ENCODE measurements at regions not wholly inside any gene's neighbourhood (a gene's known extent, or its start where the extent isn't known, plus 50 kb on each side); places are given as distances from the start of the nearest gene placed in this dataset.
"Not testable (repeated sequence)": the region's sequence is repeated elsewhere in the genome, so short reads cannot be mapped to it uniquely, and the experiment has no call there.

DNA sequence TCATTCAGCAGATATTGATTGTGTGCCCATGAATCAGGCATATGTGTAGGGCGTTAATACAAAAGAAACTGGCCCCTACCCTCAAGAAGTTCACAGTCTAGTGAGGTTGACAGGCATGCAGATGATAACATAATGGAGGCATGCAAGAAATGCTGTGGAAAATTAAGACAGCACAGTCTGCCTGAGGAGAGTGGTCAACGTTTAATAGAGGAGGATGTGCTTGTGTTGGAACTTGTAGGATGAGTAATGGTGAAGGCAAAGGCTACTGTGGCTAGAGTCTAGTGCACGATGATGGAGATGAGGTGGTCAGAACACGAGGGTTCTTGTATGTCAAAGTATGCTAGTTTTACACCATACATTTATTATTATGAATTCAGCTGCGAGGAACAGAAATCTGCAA lies 295.7 kb downstream of the SOX2 start:
- in situ Hi-C loops (cut with HindIII; ENCODE audit: low pct_unique_long_range_greater_than_20kb, low sequenced_read_pairs): no loop called here
- DNase-seq (ENCODE audit: low read depth, low spot score): no peak

- in situ Hi-C loops (cut with HindIII; ENCODE audit: low pct_unique_long_range_greater_than_20kb, low sequenced_read_pairs): no loop called here
- DNase-seq (ENCODE audit: low read depth, low spot score): no peak
These were observed 306.6 kb downstream of the SOX2 start for GRCh38 chr3:182018361-182018760.

DNA sequence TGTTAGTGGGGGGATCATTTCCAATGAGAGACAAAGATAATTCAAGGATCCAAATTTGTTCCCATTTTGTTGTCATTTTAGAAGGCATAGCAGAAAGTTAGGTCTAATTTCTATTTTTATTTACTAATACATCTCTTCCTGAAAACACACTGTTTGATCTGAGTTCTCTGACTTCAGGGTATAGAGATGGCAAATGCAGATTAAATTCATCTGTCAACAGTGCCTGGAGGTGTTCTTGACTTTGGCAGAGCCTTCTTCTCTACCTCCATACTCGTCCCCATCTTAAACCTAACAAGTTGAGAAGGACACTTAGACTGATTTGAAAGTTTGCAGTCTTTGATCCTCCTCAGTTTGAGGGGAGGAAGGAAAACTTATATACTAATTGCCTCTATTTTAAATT lies 308.2 kb downstream of the SOX2 start:
- DNase-seq (ENCODE audit: low read depth, low spot score): no peak
- in situ Hi-C loops (cut with HindIII; ENCODE audit: low pct_unique_long_range_greater_than_20kb, low sequenced_read_pairs): no loop called here

- no peak for DNase-seq (ENCODE audit: low read depth, low spot score)
- in situ Hi-C loops (cut with HindIII; ENCODE audit: low pct_unique_long_range_greater_than_20kb, low sequenced_read_pairs): no loop called here
These were observed 312.1 kb downstream of the SOX2 start for GRCh38 chr3:182023843-182024242.

- in situ Hi-C loops (cut with HindIII; ENCODE audit: low pct_unique_long_range_greater_than_20kb, low sequenced_read_pairs): no loop called here
These were observed 315.6 kb downstream of the SOX2 start for GRCh38 chr3:182027366-182027765.

GRCh38 chr3:182028081-182028480 lies 316.4 kb downstream of the SOX2 start:
- in situ Hi-C loops (cut with HindIII; ENCODE audit: low pct_unique_long_range_greater_than_20kb, low sequenced_read_pairs): no loop called here

More at GRCh38 chr3:182027366-182027765, 315.6 kb downstream of the SOX2 start:
- no peak for DNase-seq (ENCODE audit: low read depth, low spot score)

GRCh38 chr3:182034231-182034630 lies 322.5 kb downstream of the SOX2 start:
- DNase-seq (ENCODE audit: low read depth, low spot score); in situ Hi-C loops (cut with HindIII; ENCODE audit: low pct_unique_long_range_greater_than_20kb, low sequenced_read_pairs): not testable (repeated sequence)

More at GRCh38 chr3:182028081-182028480, 316.4 kb downstream of the SOX2 start:
- no peak for DNase-seq (ENCODE audit: low read depth, low spot score)

DNA sequence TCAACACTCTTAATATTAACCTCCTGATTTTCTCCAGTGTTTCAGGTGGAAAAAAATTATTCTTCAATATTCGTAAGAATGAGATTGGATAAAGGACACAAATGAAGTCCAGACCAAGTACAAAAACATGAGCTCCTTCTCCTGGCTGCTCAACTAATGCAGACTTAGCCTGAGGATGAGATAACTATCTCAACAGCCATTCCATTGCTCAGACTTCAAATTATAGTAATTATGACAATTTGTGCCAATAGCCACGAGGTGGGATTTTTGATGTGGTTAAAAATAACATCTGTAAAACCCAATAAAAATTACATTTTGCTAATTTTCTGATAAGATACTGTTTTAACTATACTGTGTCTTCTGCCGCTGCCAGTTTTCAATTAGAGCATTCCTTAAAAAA lies 323.6 kb downstream of the SOX2 start:
- no peak for DNase-seq (ENCODE audit: low read depth, low spot score)
- in situ Hi-C loops (cut with HindIII; ENCODE audit: low pct_unique_long_range_greater_than_20kb, low sequenced_read_pairs): no loop called here

DNA sequence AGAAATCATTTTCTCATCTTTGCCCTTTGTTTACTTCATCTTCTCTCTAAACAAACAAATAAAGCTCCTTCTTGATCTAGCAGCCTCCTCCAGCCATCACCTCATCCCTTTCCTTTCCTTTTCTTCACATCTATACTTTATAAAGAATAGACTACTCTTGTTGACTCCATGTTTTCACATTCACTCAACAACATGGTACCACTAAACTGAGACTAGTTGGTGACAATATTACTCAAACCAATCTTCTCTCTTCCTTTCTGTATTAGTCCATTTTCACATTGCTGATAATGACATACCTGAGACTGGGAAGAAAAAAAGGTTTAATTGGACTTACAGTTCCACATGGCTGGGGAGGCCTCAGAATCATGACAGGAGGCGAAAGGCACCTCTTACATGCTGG lies 324.7 kb downstream of the SOX2 start:
- in situ Hi-C loops (cut with HindIII; ENCODE audit: low pct_unique_long_range_greater_than_20kb, low sequenced_read_pairs): no loop called here

DNA sequence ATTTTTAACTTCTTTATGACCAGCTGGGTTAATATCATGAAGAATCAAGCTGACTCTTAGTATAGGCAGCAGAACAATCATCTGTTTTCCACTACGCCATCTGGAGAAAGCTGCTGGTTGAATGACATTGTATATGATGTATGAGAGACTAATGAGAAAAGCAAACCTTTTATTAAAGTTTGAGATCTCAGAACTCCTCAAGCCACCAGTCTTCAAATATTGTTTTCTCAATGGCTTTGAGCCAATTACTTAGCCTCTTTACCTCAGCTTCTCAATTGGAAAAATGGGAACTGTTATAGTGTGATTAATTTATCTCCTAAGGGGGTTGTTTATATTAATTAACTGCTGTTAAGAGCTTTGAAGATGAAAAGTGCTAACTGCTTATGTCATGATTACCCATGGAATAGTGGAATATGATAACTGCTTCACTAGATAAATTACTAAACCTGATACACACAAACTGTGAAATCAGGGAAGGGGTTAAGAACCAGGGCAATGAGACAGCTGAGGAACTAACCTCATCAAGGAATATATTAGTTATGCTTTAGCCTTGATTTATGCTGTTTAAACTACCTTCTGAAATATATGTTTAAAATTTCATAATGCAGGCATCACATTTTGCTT lies 330.1 kb downstream of the SOX2 start:
- no peak for DNase-seq (ENCODE audit: low read depth, low spot score)
- in situ Hi-C loops (cut with HindIII; ENCODE audit: low pct_unique_long_range_greater_than_20kb, low sequenced_read_pairs): no loop called here

More for the DNA sequence above, 324.7 kb downstream of the SOX2 start:
- no peak for DNase-seq (ENCODE audit: low read depth, low spot score)

GRCh38 chr3:182045736-182046135 lies 334.0 kb downstream of the SOX2 start:
- in situ Hi-C loops (cut with HindIII; ENCODE audit: low pct_unique_long_range_greater_than_20kb, low sequenced_read_pairs): no loop called here

GRCh38 chr3:182046166-182046764 lies 334.5 kb downstream of the SOX2 start:
- DNase-seq (ENCODE audit: low read depth, low spot score): no peak
- in situ Hi-C loops (cut with HindIII; ENCODE audit: low pct_unique_long_range_greater_than_20kb, low sequenced_read_pairs): no loop called here

More at GRCh38 chr3:182045736-182046135, 334.0 kb downstream of the SOX2 start:
- no peak for DNase-seq (ENCODE audit: low read depth, low spot score)

DNA sequence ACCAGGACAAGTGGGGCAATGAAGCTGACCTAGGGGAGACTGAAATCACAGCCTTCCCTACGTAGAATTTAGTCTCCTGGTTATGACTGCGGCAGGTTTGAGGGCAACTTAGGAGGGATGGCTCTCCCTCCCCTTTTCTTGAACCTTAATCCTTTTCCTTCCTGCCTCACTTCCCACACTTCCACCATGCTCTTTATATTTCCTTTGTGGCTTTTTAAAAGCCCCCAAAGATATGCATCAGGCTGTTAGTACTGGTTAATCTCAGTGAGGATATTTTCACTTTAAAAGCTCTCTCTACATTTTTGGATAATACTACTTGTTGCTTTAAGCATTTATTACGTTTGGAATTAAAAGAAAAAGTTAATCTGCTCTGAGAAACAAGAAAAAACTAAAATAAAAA lies 339.2 kb downstream of the SOX2 start:
- DNase-seq (ENCODE audit: low read depth, low spot score): no peak

DNA sequence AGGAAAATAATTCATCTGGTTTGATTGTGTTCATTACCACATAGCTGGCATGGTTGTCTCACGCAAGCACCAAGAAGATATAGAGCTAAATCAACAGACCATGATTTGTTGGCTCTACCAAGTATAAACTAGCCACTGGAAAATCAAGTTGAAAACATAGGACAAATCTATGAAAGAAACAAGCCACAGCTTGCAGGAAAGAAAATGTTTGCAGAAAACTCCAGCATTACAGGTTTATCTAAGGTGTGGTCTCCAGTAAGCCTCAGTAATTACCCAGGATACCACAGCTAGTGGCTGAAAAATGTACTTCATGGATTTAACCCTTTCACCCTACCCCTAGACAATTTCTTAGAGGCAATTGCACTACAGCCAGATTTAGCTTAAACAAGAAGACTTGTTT lies 340.6 kb downstream of the SOX2 start:
- DNase-seq (ENCODE audit: low read depth, low spot score): no peak
- in situ Hi-C loops (cut with HindIII; ENCODE audit: low pct_unique_long_range_greater_than_20kb, low sequenced_read_pairs): no loop called here

More for the DNA sequence above, 339.2 kb downstream of the SOX2 start:
- in situ Hi-C loops (cut with HindIII; ENCODE audit: low pct_unique_long_range_greater_than_20kb, low sequenced_read_pairs): no loop called here

- in situ Hi-C loops (cut with HindIII; ENCODE audit: low pct_unique_long_range_greater_than_20kb, low sequenced_read_pairs): no loop called here
These were observed 341.0 kb downstream of the SOX2 start for GRCh38 chr3:182052757-182053156.

GRCh38 chr3:182058488-182058887 lies 346.8 kb downstream of the SOX2 start:
- no peak for DNase-seq (ENCODE audit: low read depth, low spot score)
- in situ Hi-C loops (cut with HindIII; ENCODE audit: low pct_unique_long_range_greater_than_20kb, low sequenced_read_pairs): no loop called here

More at GRCh38 chr3:182052757-182053156, 341.0 kb downstream of the SOX2 start:
- no peak for DNase-seq (ENCODE audit: low read depth, low spot score)

- in situ Hi-C loops (cut with HindIII; ENCODE audit: low pct_unique_long_range_greater_than_20kb, low sequenced_read_pairs): no loop called here
These were observed 352.0 kb downstream of the SOX2 start for GRCh38 chr3:182063742-182064141.

GRCh38 chr3:182067423-182067822 lies 355.7 kb downstream of the SOX2 start:
- in situ Hi-C loops (cut with HindIII; ENCODE audit: low pct_unique_long_range_greater_than_20kb, low sequenced_read_pairs): no loop called here
- no peak for DNase-seq (ENCODE audit: low read depth, low spot score)

More at GRCh38 chr3:182063742-182064141, 352.0 kb downstream of the SOX2 start:
- no peak for DNase-seq (ENCODE audit: low read depth, low spot score)

DNA sequence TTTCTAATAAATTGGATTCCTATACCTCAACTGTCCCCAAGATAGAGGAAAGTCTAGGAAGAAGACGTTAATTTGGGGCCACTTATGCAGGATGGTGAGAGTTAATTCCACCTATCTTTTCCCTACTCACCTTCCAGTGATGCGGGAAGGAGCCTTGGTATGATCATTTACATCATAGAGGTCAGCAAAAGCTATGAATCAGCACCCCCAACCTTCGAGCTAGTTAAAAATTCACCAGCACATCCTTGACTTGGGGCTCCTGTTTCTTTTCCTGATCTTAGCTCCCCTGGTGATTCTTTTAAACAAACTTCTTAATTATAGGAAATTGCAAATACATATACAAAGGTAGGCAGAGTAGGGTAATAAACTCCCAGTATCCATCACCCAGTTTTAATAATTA lies 366.6 kb downstream of the SOX2 start:
- in situ Hi-C loops (cut with HindIII; ENCODE audit: low pct_unique_long_range_greater_than_20kb, low sequenced_read_pairs): no loop called here
- DNase-seq (ENCODE audit: low read depth, low spot score): no peak

All from SK-MEL-5 (cell line).